Peyer's patch (tissue), 4 donors: ENCODE measurements at regions not wholly inside any gene's neighbourhood (a gene's known extent, or its start where the extent isn't known, plus 50 kb on each side); places are given as distances from the start of the nearest gene placed in this dataset.
"Not testable (repeated sequence)": the region's sequence is repeated elsewhere in the genome, so short reads cannot be mapped to it uniquely, and the experiment has no call there.

Experiments
- DNase-seq, 3 donors: peaks; one replicate each; pipeline ENCODE4 v3.0.0-alpha.2; 2017 to 2019
- H3K27ac ChIP-seq, 4 donors: fragments of 200-600 bp; sonication (generic); one replicate each; pipeline ENCODE4 v1.5.1; 2016 to 2019
- H3K27me3 ChIP-seq, 2 donors: fragments of 200-600 bp; sonication (generic); one replicate each; pipeline ENCODE4 v1.5.1; 2019
- H3K36me3 ChIP-seq, 3 donors: fragments of 200-600 bp; sonication (generic); one replicate each; pipeline ENCODE4 v1.5.1; 2016 to 2019
- H3K4me1 ChIP-seq, 4 donors: fragments of 200-600 bp; sonication (generic); one replicate each; pipeline ENCODE4 v1.5.1; 2016 to 2019
- H3K4me3 ChIP-seq, 4 donors: fragments of 200-600 bp; sonication (generic); 1 replicate in 3 of 4; 2 replicates in 1 of 4; pipeline ENCODE4 v1.5.1; 2016 to 2019; ENCODE audit warnings: mild to moderate bottlenecking in 1 of 4
- H3K9me3 ChIP-seq, 4 donors: fragments of 200-600 bp; sonication (generic); one replicate each; pipeline ENCODE4 v1.5.1; 2016 to 2019; ENCODE audit warnings: mild to moderate bottlenecking in 1 of 4
- CTCF ChIP-seq, 6 experiments: fragments of 450-650 bp in 4 of 6; fragments of 200-600 bp in 2 of 6; sonication (generic) in 1 of 6; IDR thresholded peaks; one replicate each; pipeline ENCODE4 v1.5.1; 2017 to 2019; ENCODE audit warnings: antibody characterized with exemption in 6 of 6, mild to moderate bottlenecking in 3 of 6, moderate library complexity in 1 of 6
- POLR2A ChIP-seq, 2 donors: fragments of 450-650 bp; IDR thresholded peaks; one replicate each; pipeline ENCODE4 v1.5.1; 2017; ENCODE audit warnings: antibody characterized with exemption in 2 of 2, mild to moderate bottlenecking in 2 of 2, moderate library complexity in 2 of 2

- H3K27me3 ChIP-seq = no peaks in the 10 kb centered on the region
- no peak for TF ChIP-seq POLR2A (IDR thresholded peaks at IDR 0.05)
- TF ChIP-seq CTCF (IDR thresholded peaks at IDR 0.05) = no peak
- no peaks in the 10 kb centered on the region for H3K9me3 ChIP-seq
- no peaks in the 10 kb centered on the region for H3K4me1 ChIP-seq
- DNase-seq = no peak
- no peak overlapping the region for H3K27ac ChIP-seq
- H3K4me3 ChIP-seq = no peak overlapping the region
- H3K36me3 ChIP-seq = no peaks in the 10 kb centered on the region
These were observed 129.9 kb downstream of the KIF26A start for GRCh38 chr14:104268295-104268694.

GRCh38 chr14:104268725-104269436, 130.5 kb downstream of the KIF26A start:
- no peaks in the 10 kb centered on the region for H3K4me1 ChIP-seq
- TF ChIP-seq POLR2A (IDR thresholded peaks at IDR 0.05) (no peak), CTCF (IDR thresholded peaks at IDR 0.05) (no peak)
- H3K36me3 ChIP-seq = no peaks in the 10 kb centered on the region
- no peak overlapping the region for H3K27ac ChIP-seq
- no peaks in the 10 kb centered on the region for H3K9me3 ChIP-seq
- no peaks in the 10 kb centered on the region for H3K27me3 ChIP-seq
- no peak overlapping the region for H3K4me3 ChIP-seq
- DNase-seq = peak in 1 of 3 donors; percentile 30

GRCh38 chr14:104269511-104270241, 131.3 kb downstream of the KIF26A start:
- H3K27me3 ChIP-seq, H3K9me3 ChIP-seq, H3K4me3 ChIP-seq, H3K27ac ChIP-seq, H3K36me3 ChIP-seq, H3K4me1 ChIP-seq: not testable (repeated sequence)
- peak in 1 of 3 donors; percentile 41 for DNase-seq

GRCh38 chr14:104271391-104271790, 133.0 kb downstream of the KIF26A start:
- no peak overlapping the region for H3K27ac ChIP-seq
- H3K27me3 ChIP-seq = no peaks in the 10 kb centered on the region
- H3K4me1 ChIP-seq = no peaks in the 10 kb centered on the region
- no peak for DNase-seq
- H3K4me3 ChIP-seq = no peak overlapping the region
- TF ChIP-seq POLR2A (IDR thresholded peaks at IDR 0.05) (no peak), CTCF (IDR thresholded peaks at IDR 0.05) (no peak)
- no peaks in the 10 kb centered on the region for H3K9me3 ChIP-seq
- H3K36me3 ChIP-seq = no peaks in the 10 kb centered on the region

GRCh38 chr14:104274806-104275205, 136.4 kb downstream of the KIF26A start:
- no peaks in the 10 kb centered on the region for H3K4me1 ChIP-seq
- no peaks in the 10 kb centered on the region for H3K27me3 ChIP-seq
- no peak overlapping the region for H3K27ac ChIP-seq
- TF ChIP-seq POLR2A (IDR thresholded peaks at IDR 0.05) = no peak
- H3K4me3 ChIP-seq = no peak overlapping the region
- no peaks in the 10 kb centered on the region for H3K9me3 ChIP-seq
- peak in 1 of 3 donors; percentile 14 for DNase-seq
- no peaks in the 10 kb centered on the region for H3K36me3 ChIP-seq

GRCh38 chr14:104277416-104278213, 139.2 kb downstream of the KIF26A start:
- peak in 2 of 3 donors; percentile 28 to 31 for DNase-seq
- Histone ChIP-seq H3K4me3 (no peak overlapping the region), H3K9me3 (no peaks in the 10 kb centered on the region), H3K4me1 (peaks cover 0 to 9% (median 0%) of the 10 kb centered on the region in 4 donors), H3K27ac (no peak overlapping the region), H3K36me3 (no peaks in the 10 kb centered on the region), H3K27me3 (no peaks in the 10 kb centered on the region)
- TF ChIP-seq CTCF (IDR thresholded peaks at IDR 0.05) (no peak), POLR2A (IDR thresholded peaks at IDR 0.05) (no peak)
